NT2/D1 (cell line): ENCODE measurements at regions not wholly inside any gene's neighbourhood (a gene's known extent, or its start where the extent isn't known, plus 50 kb on each side); places are given as distances from the start of the nearest gene placed in this dataset.
A peak's percentile ranks its signal among the peaks of the same experiment; 100 is the strongest.

Source experiments
- DNase-seq: peaks from one replicate; pipeline ENCODE4 v3.0.0-alpha.2; 2011; ENCODE audit warnings: low read depth, low spot score
- H3K27me3 ChIP-seq: 2 replicates; pipeline ENCODE4 v1.6.0; 2011; ENCODE audit warnings: mild to moderate bottlenecking; ENCODE audit not compliant: insufficient read length, insufficient read depth
- H3K36me3 ChIP-seq: 2 replicates; pipeline ENCODE4 v1.6.1; 2011; ENCODE audit warnings: mild to moderate bottlenecking, low read length, mixed read lengths; ENCODE audit not compliant: insufficient read depth, insufficient read length
- H3K4me1 ChIP-seq: 2 replicates; pipeline ENCODE4 v1.5.1; 2011; ENCODE audit not compliant: insufficient read depth, insufficient read length
- H3K4me3 ChIP-seq: 2 replicates; pipeline ENCODE4 v1.5.1; 2011; ENCODE audit warnings: low read depth; ENCODE audit not compliant: insufficient read length
- H3K9ac ChIP-seq: 2 replicates; pipeline ENCODE4 v1.6.0; 2011; ENCODE audit warnings: low read depth; ENCODE audit not compliant: insufficient read length
- H3K9me3 ChIP-seq: 2 replicates; pipeline ENCODE4 v1.5.1; 2011; ENCODE audit warnings: mild to moderate bottlenecking, low read length; ENCODE audit not compliant: insufficient read depth
- SUZ12 ChIP-seq: IDR thresholded peaks from 2 replicates; pipeline ENCODE4 v1.6.1; 2011; ENCODE audit not compliant: insufficient read length, insufficient read depth; ENCODE audit errors: extremely low read depth
- YY1 ChIP-seq: IDR thresholded peaks from 2 replicates; pipeline ENCODE4 v1.6.1; 2011; ENCODE audit not compliant: insufficient read length, insufficient read depth
- ZNF274 ChIP-seq: IDR thresholded peaks from 2 replicates; pipeline ENCODE4 v1.6.1; 2011; ENCODE audit warnings: mild to moderate bottlenecking, low read depth, low read length

GRCh38 chrX:6645216-6645615 is 110.3 kb upstream of the VCX3A start:
- Histone ChIP-seq H3K27me3 (no peaks in the 10 kb centered on the region), H3K4me1 (no peaks in the 10 kb centered on the region), H3K9me3 (no peaks in the 10 kb centered on the region; the same call in 1 of the 2 replicates), H3K9ac (no peak overlapping the region), H3K36me3 (no peaks in the 10 kb centered on the region), H3K4me3 (no peak overlapping the region)
- DNase-seq = no peak
- TF ChIP-seq ZNF274 (no peak), YY1 (no peak)

- TF ChIP-seq SUZ12 = no peak
- no peaks in the 10 kb centered on the region for H3K36me3 ChIP-seq
- H3K9ac ChIP-seq = no peak overlapping the region
- H3K9me3 ChIP-seq = no peaks in the 10 kb centered on the region; the same call in 1 of the 2 replicates
- DNase-seq = peak; percentile 9
- no peak overlapping the region for H3K4me3 ChIP-seq
- H3K27me3 ChIP-seq = no peaks in the 10 kb centered on the region
- H3K4me1 ChIP-seq = no peaks in the 10 kb centered on the region
These were observed 109.5 kb upstream of the VCX3A start for GRCh38 chrX:6644411-6644810.

GRCh38 chrX:6640727-6641126 is 105.8 kb upstream of the VCX3A start:
- H3K27me3 ChIP-seq = no peaks in the 10 kb centered on the region
- H3K4me3 ChIP-seq = no peak overlapping the region
- TF ChIP-seq ZNF274 (no peak), SUZ12 (no peak), YY1 (no peak)
- H3K9me3 ChIP-seq = no peaks in the 10 kb centered on the region; the same call in 1 of the 2 replicates
- H3K4me1 ChIP-seq = no peaks in the 10 kb centered on the region
- no peak overlapping the region for H3K9ac ChIP-seq
- DNase-seq = no peak
- no peaks in the 10 kb centered on the region for H3K36me3 ChIP-seq

- H3K36me3 ChIP-seq = no peaks in the 10 kb centered on the region
- no peaks in the 10 kb centered on the region; the same call in 1 of the 2 replicates for H3K9me3 ChIP-seq
- no peaks in the 10 kb centered on the region for H3K4me1 ChIP-seq
- H3K9ac ChIP-seq = no peak overlapping the region
- TF ChIP-seq YY1 = no peak
- TF ChIP-seq ZNF274 = no peak
- TF ChIP-seq SUZ12 = no peak
- no peak for DNase-seq
- no peak overlapping the region for H3K4me3 ChIP-seq
- no peaks in the 10 kb centered on the region for H3K27me3 ChIP-seq
These were observed 79.6 kb upstream of the VCX3A start for GRCh38 chrX:6614506-6614905.

- H3K4me3 ChIP-seq = no peak overlapping the region
- no peaks in the 10 kb centered on the region for H3K27me3 ChIP-seq
- H3K9me3 ChIP-seq = no peaks in the 10 kb centered on the region
- no peak for TF ChIP-seq ZNF274
- no peak for TF ChIP-seq SUZ12
- no peak for TF ChIP-seq YY1
- no peak overlapping the region for H3K9ac ChIP-seq
- no peak for DNase-seq
- H3K36me3 ChIP-seq = no peaks in the 10 kb centered on the region
- no peaks in the 10 kb centered on the region for H3K4me1 ChIP-seq
These were observed 64.4 kb upstream of the VCX3A start for GRCh38 chrX:6599230-6599860.
